GM18858 (cell line): ENCODE measurements at regions not wholly inside any gene's neighbourhood (a gene's known extent, or its start where the extent isn't known, plus 50 kb on each side); places are given as distances from the start of the nearest gene placed in this dataset.

ENCODE experiments used
- ATAC-seq: cut with Tn5 transposase; IDR thresholded peaks from one replicate; pipeline ENCODE4 v1.9.1; 2021; ENCODE audit not compliant: unreplicated experiment

GRCh38 chr2:105596411-105596921 is 148.2 kb upstream of the NCK2 start:
- ATAC-seq: no peak

- ATAC-seq: no peak
Measured at GRCh38 chr2:105595536-105595935, 149.2 kb upstream of the NCK2 start.

GRCh38 chr2:105593221-105593967 is 151.3 kb upstream of the NCK2 start:
- ATAC-seq: no peak

GRCh38 chr2:105592288-105592687 is 152.4 kb upstream of the NCK2 start:
- no peak for ATAC-seq

GRCh38 chr2:105590780-105591660 is 153.7 kb upstream of the NCK2 start:
- ATAC-seq: no peak

- no peak for ATAC-seq
Measured at GRCh38 chr2:105588581-105588980, 156.1 kb upstream of the NCK2 start.

GRCh38 chr2:105587637-105588036 is 157.1 kb upstream of the NCK2 start:
- no peak for ATAC-seq

- no peak for ATAC-seq
Measured at GRCh38 chr2:105584435-105585010, 160.2 kb upstream of the NCK2 start.

GRCh38 chr2:105582952-105583660 is 161.6 kb upstream of the NCK2 start:
- ATAC-seq: no peak

GRCh38 chr2:105581555-105581944 is 163.2 kb upstream of the NCK2 start:
- no peak for ATAC-seq

GRCh38 chr2:105580870-105581554 is 163.7 kb upstream of the NCK2 start:
- no peak for ATAC-seq

- ATAC-seq: no peak
Measured at GRCh38 chr2:105580216-105580615, 164.5 kb upstream of the NCK2 start.

GRCh38 chr2:105578166-105578565 is 166.5 kb upstream of the NCK2 start:
- no peak for ATAC-seq

GRCh38 chr2:105577762-105578161 is 166.9 kb upstream of the NCK2 start:
- no peak for ATAC-seq

- ATAC-seq: no peak
Measured at GRCh38 chr2:105576440-105577241, 168.1 kb upstream of the NCK2 start.

GRCh38 chr2:105576050-105576439 is 168.7 kb upstream of the NCK2 start:
- no peak for ATAC-seq

- ATAC-seq: no peak
Measured at GRCh38 chr2:105575499-105576025, 169.2 kb upstream of the NCK2 start.

GRCh38 chr2:105574796-105575344 is 169.8 kb upstream of the NCK2 start:
- ATAC-seq: no peak
